ENCODE measurements at regions not wholly inside any gene's neighbourhood (a gene's known extent, or its start where the extent isn't known, plus 50 kb on each side); places are given as distances from the start of the nearest gene placed in this dataset.

DNA sequence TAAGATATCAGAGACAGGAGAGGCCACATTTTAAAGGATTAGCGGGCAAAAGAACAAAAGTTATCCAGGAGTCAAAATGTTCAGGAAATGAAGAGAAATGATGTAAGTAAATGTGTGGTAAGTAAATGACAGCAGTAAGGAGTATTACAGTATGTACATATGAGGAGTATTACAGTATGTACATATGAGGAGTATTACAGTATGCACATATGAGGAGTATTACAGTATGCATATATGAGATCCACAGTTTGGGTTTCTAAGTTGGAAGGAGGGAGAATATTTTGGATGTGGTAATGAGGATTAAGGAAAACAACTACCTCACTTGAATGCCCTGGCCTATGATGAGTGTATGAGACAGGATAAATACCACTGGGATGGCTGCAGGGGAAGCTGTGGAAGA lies 192.4 kb upstream of the DGKB start (continued):
- TF ChIP-seq, protein P1, sequence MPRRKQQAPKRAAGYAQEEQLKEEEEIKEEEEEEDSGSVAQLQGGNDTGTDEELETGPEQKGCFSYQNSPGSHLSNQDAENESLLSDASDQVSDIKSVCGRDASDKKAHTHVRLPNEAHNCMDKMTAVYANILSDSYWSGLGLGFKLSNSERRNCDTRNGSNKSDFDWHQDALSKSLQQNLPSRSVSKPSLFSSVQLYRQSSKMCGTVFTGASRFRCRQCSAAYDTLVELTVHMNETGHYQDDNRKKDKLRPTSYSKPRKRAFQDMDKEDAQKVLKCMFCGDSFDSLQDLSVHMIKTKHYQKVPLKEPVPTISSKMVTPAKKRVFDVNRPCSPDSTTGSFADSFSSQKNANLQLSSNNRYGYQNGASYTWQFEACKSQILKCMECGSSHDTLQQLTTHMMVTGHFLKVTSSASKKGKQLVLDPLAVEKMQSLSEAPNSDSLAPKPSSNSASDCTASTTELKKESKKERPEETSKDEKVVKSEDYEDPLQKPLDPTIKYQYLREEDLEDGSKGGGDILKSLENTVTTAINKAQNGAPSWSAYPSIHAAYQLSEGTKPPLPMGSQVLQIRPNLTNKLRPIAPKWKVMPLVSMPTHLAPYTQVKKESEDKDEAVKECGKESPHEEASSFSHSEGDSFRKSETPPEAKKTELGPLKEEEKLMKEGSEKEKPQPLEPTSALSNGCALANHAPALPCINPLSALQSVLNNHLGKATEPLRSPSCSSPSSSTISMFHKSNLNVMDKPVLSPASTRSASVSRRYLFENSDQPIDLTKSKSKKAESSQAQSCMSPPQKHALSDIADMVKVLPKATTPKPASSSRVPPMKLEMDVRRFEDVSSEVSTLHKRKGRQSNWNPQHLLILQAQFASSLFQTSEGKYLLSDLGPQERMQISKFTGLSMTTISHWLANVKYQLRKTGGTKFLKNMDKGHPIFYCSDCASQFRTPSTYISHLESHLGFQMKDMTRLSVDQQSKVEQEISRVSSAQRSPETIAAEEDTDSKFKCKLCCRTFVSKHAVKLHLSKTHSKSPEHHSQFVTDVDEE (CRISPR knock-in tag; IDR thresholded peaks at IDR 0.05), result no peak
- TF ChIP-seq OSR1 (CRISPR knock-in tag; IDR thresholded peaks at IDR 0.05), result no peak
- no peak for TF ChIP-seq ESRRG (CRISPR knock-in tag; IDR thresholded peaks at IDR 0.05)

DNA sequence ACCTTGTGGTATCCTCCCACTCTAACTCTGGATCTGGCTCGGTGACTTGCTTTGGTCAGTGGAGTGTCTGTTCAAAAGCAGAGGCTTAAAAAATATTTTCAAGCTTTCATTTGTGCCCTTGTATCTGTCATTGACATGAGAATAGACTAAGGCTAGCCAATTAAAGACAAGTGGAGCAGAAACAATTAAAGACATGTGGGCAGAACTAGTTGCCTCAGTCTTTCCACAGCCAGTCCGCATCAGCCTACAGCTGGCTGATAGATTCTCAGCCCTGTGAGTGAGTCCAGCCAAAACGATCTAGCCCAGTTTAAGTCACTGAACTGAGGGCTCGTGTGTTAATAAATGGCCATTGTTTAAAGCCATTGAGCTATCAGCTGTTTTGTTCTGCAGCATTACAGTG lies 185.2 kb upstream of the DGKB start:
- no peak for ATAC-seq
- TF ChIP-seq, protein P2, sequence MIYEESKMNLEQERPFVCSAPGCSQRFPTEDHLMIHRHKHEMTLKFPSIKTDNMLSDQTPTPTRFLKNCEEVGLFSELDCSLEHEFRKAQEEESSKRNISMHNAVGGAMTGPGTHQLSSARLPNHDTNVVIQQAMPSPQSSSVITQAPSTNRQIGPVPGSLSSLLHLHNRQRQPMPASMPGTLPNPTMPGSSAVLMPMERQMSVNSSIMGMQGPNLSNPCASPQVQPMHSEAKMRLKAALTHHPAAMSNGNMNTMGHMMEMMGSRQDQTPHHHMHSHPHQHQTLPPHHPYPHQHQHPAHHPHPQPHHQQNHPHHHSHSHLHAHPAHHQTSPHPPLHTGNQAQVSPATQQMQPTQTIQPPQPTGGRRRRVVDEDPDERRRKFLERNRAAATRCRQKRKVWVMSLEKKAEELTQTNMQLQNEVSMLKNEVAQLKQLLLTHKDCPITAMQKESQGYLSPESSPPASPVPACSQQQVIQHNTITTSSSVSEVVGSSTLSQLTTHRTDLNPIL (CRISPR knock-in tag; IDR thresholded peaks at IDR 0.05; ENCODE audit: low read depth), result no peak
- TF ChIP-seq SNAI2 (CRISPR knock-in tag; IDR thresholded peaks at IDR 0.05) (no peak), ISL1 (CRISPR knock-in tag; IDR thresholded peaks at IDR 0.05) (no peak), TOX (CRISPR knock-in tag; IDR thresholded peaks at IDR 0.05; ENCODE audit: borderline replicate concordance) (no peak), ARNTL (CRISPR knock-in tag; IDR thresholded peaks at IDR 0.05; ENCODE audit: borderline replicate concordance, low read depth) (no peak), TCF4 (CRISPR knock-in tag; IDR thresholded peaks at IDR 0.05; ENCODE audit: borderline replicate concordance) (no peak), ZNF8 (CRISPR knock-in tag; IDR thresholded peaks at IDR 0.05) (no peak), ZFP3 (CRISPR knock-in tag; IDR thresholded peaks at IDR 0.05) (no peak), RARB (CRISPR knock-in tag; IDR thresholded peaks at IDR 0.05) (no peak), ZNF70 (CRISPR knock-in tag; IDR thresholded peaks at IDR 0.05) (no peak)
- TF ChIP-seq, protein P3, sequence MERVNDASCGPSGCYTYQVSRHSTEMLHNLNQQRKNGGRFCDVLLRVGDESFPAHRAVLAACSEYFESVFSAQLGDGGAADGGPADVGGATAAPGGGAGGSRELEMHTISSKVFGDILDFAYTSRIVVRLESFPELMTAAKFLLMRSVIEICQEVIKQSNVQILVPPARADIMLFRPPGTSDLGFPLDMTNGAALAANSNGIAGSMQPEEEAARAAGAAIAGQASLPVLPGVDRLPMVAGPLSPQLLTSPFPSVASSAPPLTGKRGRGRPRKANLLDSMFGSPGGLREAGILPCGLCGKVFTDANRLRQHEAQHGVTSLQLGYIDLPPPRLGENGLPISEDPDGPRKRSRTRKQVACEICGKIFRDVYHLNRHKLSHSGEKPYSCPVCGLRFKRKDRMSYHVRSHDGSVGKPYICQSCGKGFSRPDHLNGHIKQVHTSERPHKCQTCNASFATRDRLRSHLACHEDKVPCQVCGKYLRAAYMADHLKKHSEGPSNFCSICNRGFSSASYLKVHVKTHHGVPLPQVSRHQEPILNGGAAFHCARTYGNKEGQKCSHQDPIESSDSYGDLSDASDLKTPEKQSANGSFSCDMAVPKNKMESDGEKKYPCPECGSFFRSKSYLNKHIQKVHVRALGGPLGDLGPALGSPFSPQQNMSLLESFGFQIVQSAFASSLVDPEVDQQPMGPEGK (CRISPR knock-in tag; IDR thresholded peaks at IDR 0.05; ENCODE audit: borderline replicate concordance), result no peak
- TF ChIP-seq, protein P4, sequence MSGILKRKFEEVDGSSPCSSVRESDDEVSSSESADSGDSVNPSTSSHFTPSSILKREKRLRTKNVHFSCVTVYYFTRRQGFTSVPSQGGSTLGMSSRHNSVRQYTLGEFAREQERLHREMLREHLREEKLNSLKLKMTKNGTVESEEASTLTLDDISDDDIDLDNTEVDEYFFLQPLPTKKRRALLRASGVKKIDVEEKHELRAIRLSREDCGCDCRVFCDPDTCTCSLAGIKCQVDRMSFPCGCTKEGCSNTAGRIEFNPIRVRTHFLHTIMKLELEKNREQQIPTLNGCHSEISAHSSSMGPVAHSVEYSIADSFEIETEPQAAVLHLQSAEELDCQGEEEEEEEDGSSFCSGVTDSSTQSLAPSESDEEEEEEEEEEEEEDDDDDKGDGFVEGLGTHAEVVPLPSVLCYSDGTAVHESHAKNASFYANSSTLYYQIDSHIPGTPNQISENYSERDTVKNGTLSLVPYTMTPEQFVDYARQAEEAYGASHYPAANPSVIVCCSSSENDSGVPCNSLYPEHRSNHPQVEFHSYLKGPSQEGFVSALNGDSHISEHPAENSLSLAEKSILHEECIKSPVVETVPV (CRISPR knock-in tag; IDR thresholded peaks at IDR 0.05), result no peak

DNA sequence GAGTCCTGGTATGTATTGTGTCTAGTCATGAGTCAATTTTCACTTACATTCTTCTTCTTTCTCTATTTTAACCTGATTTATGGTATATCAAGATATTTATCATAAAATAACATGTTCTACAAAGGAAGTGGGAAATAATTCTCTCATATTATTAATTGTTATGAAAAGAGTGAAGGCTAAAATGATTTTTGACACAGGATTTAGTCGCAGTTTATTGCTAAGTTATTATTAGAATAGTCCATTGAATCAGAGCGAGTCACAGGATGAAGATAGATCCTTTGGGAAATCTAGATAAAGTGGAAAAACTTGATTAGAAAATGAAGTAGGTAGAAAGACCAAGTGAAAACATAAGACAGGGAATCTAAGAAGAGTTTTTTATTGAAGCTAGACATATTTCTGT lies 184.3 kb upstream of the DGKB start:
- ATAC-seq, result peak; percentile 60

DNA sequence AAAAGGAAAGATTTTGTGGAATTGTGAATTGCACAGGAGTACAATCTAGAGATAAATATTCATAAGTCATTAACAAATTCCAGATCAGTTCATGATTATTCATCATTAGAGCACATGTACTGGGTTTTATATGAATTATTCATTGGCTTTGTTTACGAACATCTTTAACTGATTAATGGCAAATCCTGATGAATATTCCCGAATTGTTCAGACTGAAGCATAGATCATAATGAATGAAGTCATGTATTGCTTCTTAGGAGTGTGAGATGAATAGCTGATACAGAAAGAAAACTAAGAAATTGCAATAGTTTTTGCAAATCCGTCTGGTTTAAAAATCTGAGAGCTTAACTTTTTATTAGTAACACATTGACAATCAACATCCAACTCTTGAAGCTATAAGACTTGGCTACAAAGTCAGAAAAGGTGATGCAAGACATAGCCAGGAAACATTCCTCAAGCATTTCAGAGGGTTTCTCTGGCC lies 183.6 kb upstream of the DGKB start:
- no peak for ATAC-seq
- TF ChIP-seq BACH2 (CRISPR knock-in tag; IDR thresholded peaks at IDR 0.05; ENCODE audit: borderline replicate concordance) (no peak), GLIS3 (CRISPR knock-in tag; IDR thresholded peaks at IDR 0.05) (no peak), RARB (CRISPR knock-in tag; IDR thresholded peaks at IDR 0.05) (no peak), ZNF8 (CRISPR knock-in tag; IDR thresholded peaks at IDR 0.05) (no peak), CSDC2 (CRISPR knock-in tag; IDR thresholded peaks at IDR 0.05) (no peak), TCF4 (CRISPR knock-in tag; IDR thresholded peaks at IDR 0.05; ENCODE audit: borderline replicate concordance) (no peak), PPARA (CRISPR knock-in tag; IDR thresholded peaks at IDR 0.05; ENCODE audit: borderline replicate concordance) (no peak), ZFP3 (CRISPR knock-in tag; IDR thresholded peaks at IDR 0.05) (no peak), TOX (CRISPR knock-in tag; IDR thresholded peaks at IDR 0.05; ENCODE audit: borderline replicate concordance) (no peak), ARNTL (CRISPR knock-in tag; IDR thresholded peaks at IDR 0.05; ENCODE audit: borderline replicate concordance, low read depth) (no peak), ZNF565 (CRISPR knock-in tag; conservative IDR thresholded peaks at IDR 0.05; ENCODE audit: low read depth) (no peak), SNAI2 (CRISPR knock-in tag; IDR thresholded peaks at IDR 0.05) (no peak), ZNF70 (CRISPR knock-in tag; IDR thresholded peaks at IDR 0.05) (no peak)
- TF ChIP-seq, protein P3 (CRISPR knock-in tag; IDR thresholded peaks at IDR 0.05; ENCODE audit: borderline replicate concordance), result no peak
- TF ChIP-seq, protein P2 (CRISPR knock-in tag; IDR thresholded peaks at IDR 0.05; ENCODE audit: low read depth), result no peak
- TF ChIP-seq, protein P4 (CRISPR knock-in tag; IDR thresholded peaks at IDR 0.05), result no peak

More for the DNA sequence above, 184.3 kb upstream of the DGKB start:
- TF ChIP-seq ZFP3 (CRISPR knock-in tag; IDR thresholded peaks at IDR 0.05), result no peak

Measured in SK-N-SH treated with all-trans-retinoic acid at 6 μM for 48 hours (cell line).